Liver (tissue), 8 donors: ENCODE measurements at regions not wholly inside any gene's neighbourhood (a gene's known extent, or its start where the extent isn't known, plus 50 kb on each side); places are given as distances from the start of the nearest gene placed in this dataset.

Source experiments
- DNase-seq: peaks from one replicate; pipeline ENCODE4 v3.0.0-alpha.2; 2017; ENCODE audit warnings: low spot score
- H3K27ac ChIP-seq, 2 donors: one replicate each; pipeline ENCODE4 v1.7.0; 2013; ENCODE audit warnings: inconsistent platforms in 2 of 2, low read length in 2 of 2, control low read depth in 1 of 2, low read depth in 1 of 2, mild to moderate bottlenecking in 1 of 2
- H3K27me3 ChIP-seq, 4 donors: one replicate each; pipeline versions ENCODE4 v1.6.1 to v1.7.0; 2013; ENCODE audit warnings: low read length in 3 of 4, inconsistent platforms in 1 of 4, mild to moderate bottlenecking in 1 of 4, moderate library complexity in 1 of 4; ENCODE audit not compliant: control insufficient read depth in 4 of 4, insufficient read depth in 4 of 4
- H3K36me3 ChIP-seq, 4 donors: one replicate each; pipeline versions ENCODE4 v1.6.1 to v1.7.0; 2013; ENCODE audit warnings: low read length in 3 of 4, mild to moderate bottlenecking in 3 of 4, low read depth in 1 of 4, moderate library complexity in 1 of 4; ENCODE audit not compliant: control insufficient read depth in 4 of 4, insufficient read depth in 3 of 4
- H3K4me1 ChIP-seq, 4 donors: one replicate each; pipeline versions ENCODE4 v1.6.1 to v1.7.0; 2013; ENCODE audit warnings: low read length in 3 of 4, mild to moderate bottlenecking in 3 of 4, moderate library complexity in 1 of 4; ENCODE audit not compliant: control insufficient read depth in 4 of 4, insufficient read depth in 4 of 4
- H3K4me3 ChIP-seq, 3 donors: one replicate each; pipeline versions ENCODE4 v1.6.1 to v1.7.0; 2013; ENCODE audit warnings: low read length in 3 of 3, control low read depth in 1 of 3, low read depth in 1 of 3, mild to moderate bottlenecking in 1 of 3
- H3K9ac ChIP-seq, 2 donors: one replicate each; pipeline ENCODE4 v1.7.0; 2013; ENCODE audit warnings: low read length in 2 of 2, mild to moderate bottlenecking in 2 of 2, moderate library complexity in 2 of 2, control low read depth in 1 of 2, low read depth in 1 of 2
- H3K9me3 ChIP-seq, 4 donors: one replicate each; pipeline versions ENCODE4 v1.6.1 to v1.7.0; 2013; ENCODE audit warnings: low read length in 3 of 4; ENCODE audit not compliant: control insufficient read depth in 4 of 4
- ATF3 ChIP-seq: IDR thresholded peaks from 2 replicates; pipeline ENCODE4 v1.6.1; 2016; ENCODE audit warnings: antibody characterized with exemption
- CTCF ChIP-seq: fragments of 150-350 bp; IDR thresholded peaks from 2 replicates; pipeline ENCODE4 v1.5.1; 2017; ENCODE audit warnings: improper control_type of control experiment, low read depth, low read length; ENCODE audit not compliant: missing input control
- EGR1 ChIP-seq, 2 donors: IDR thresholded peaks; 2 replicates each; pipeline ENCODE4 v1.6.1; 2016 to 2018; ENCODE audit warnings: antibody characterized with exemption in 2 of 2, low read depth in 2 of 2
- FOXA1 ChIP-seq: IDR thresholded peaks from 2 replicates; pipeline ENCODE4 v1.6.1; 2016; ENCODE audit warnings: antibody characterized with exemption
- FOXA2 ChIP-seq: IDR thresholded peaks from 2 replicates; pipeline ENCODE4 v1.6.1; 2016; ENCODE audit warnings: antibody characterized with exemption
- GABPA ChIP-seq, 2 donors: IDR thresholded peaks in 1 of 2; conservative IDR thresholded peaks in 1 of 2; 2 replicates each; pipeline ENCODE4 v1.6.1; 2016; ENCODE audit warnings: antibody characterized with exemption in 2 of 2, mild to moderate bottlenecking in 1 of 2, moderate library complexity in 1 of 2
- HNF4A ChIP-seq, 2 donors: conservative IDR thresholded peaks; 2 replicates each; pipeline ENCODE4 v1.6.1; 2016; ENCODE audit warnings: antibody characterized with exemption in 2 of 2, mild to moderate bottlenecking in 2 of 2
- HNF4G ChIP-seq: IDR thresholded peaks from 2 replicates; pipeline ENCODE4 v1.6.1; 2016; ENCODE audit warnings: antibody characterized with exemption
- JUND ChIP-seq, 2 donors: IDR thresholded peaks; 2 replicates each; pipeline ENCODE4 v1.6.1; 2016; ENCODE audit warnings: antibody characterized with exemption in 2 of 2
- MAX ChIP-seq: IDR thresholded peaks from 2 replicates; pipeline ENCODE4 v1.6.1; 2016; ENCODE audit warnings: antibody characterized with exemption
- NR2F2 ChIP-seq: IDR thresholded peaks from 2 replicates; pipeline ENCODE4 v1.6.1; 2016; ENCODE audit warnings: antibody characterized with exemption
- RAD21 ChIP-seq, 2 donors: IDR thresholded peaks; 2 replicates each; pipeline ENCODE4 v1.6.1; 2016; ENCODE audit warnings: antibody characterized with exemption in 2 of 2, mild to moderate bottlenecking in 2 of 2
- REST ChIP-seq: IDR thresholded peaks from 2 replicates; pipeline ENCODE4 v1.6.1; 2016; ENCODE audit warnings: antibody characterized with exemption, mild to moderate bottlenecking
- RXRA ChIP-seq, 2 donors: IDR thresholded peaks; 2 replicates each; pipeline ENCODE4 v1.6.1; 2017 to 2018; ENCODE audit warnings: antibody characterized with exemption in 2 of 2, mild to moderate bottlenecking in 1 of 2
- SP1 ChIP-seq: IDR thresholded peaks from 2 replicates; pipeline ENCODE4 v1.6.1; 2018; ENCODE audit warnings: antibody characterized with exemption, mild to moderate bottlenecking
- TAF1 ChIP-seq: conservative IDR thresholded peaks from 2 replicates; pipeline ENCODE4 v1.6.1; 2016; ENCODE audit warnings: antibody characterized with exemption, mild to moderate bottlenecking
- YY1 ChIP-seq: IDR thresholded peaks from 2 replicates; pipeline ENCODE4 v1.6.1; 2016; ENCODE audit warnings: antibody characterized with exemption, mild to moderate bottlenecking
- ZBTB33 ChIP-seq: IDR thresholded peaks from 2 replicates; pipeline ENCODE4 v1.6.1; 2016; ENCODE audit warnings: antibody characterized with exemption
- WGBS: extraction: QIAGEN DNeasy Blood & Tissue Kit; methylation state at CpG from one replicate; pipeline ENCODE4 v1.1.7; 2013; 5-methylcytosine and 5-hydroxymethylcytosine counted together
- donor health status: healthy.
- donor health status: healthy.
- donor health status: healthy.
- donor health status: healthy.
- donor health status: healthy.

- TF ChIP-seq RXRA (IDR thresholded peaks at IDR 0.05) (peak in 1 of 2 donors; percentile 50), TAF1 (no peak), HNF4G (no peak), ZBTB33 (no peak), GABPA (IDR thresholded peaks at IDR 0.05 in 1 of 2, conservative IDR thresholded peaks at IDR 0.05 in 1 of 2) (no peak), NR2F2 (peak; percentile 94), YY1 (no peak), SP1 (no peak), FOXA1 (no peak), ATF3 (no peak), CTCF (no peak), EGR1 (IDR thresholded peaks at IDR 0.05; ENCODE audit: low read depth in 2 of 2) (no peak), HNF4A (conservative IDR thresholded peaks at IDR 0.05) (peak; percentile 15 to 27), REST (no peak), JUND (IDR thresholded peaks at IDR 0.05) (peak; percentile 74 to 78), MAX (peak; percentile 30), RAD21 (IDR thresholded peaks at IDR 0.05) (no peak), FOXA2 (no peak)
- Histone ChIP-seq H3K4me1 (peaks cover 0 to 6% (median 4%) of the 10 kb centered on the region in 4 donors), H3K9me3 (peaks cover 0 to 4% (median 0%) of the 10 kb centered on the region in 4 donors), H3K9ac (no peak overlapping the region), H3K27ac (no peak overlapping the region), H3K36me3 (no peaks in the 10 kb centered on the region), H3K4me3 (no peak overlapping the region), H3K27me3 (no peaks in the 10 kb centered on the region)
- 28% methylated on average over 3 of the region's 3 CpGs for WGBS
- DNase-seq, result no peak
Measured at GRCh38 chr6:74044417-74045096, 348.6 kb downstream of the CD109 start.
